ENCODE measurements at regions not wholly inside any gene's neighbourhood (a gene's known extent, or its start where the extent isn't known, plus 50 kb on each side); places are given as distances from the start of the nearest gene placed in this dataset.

GRCh38 chr11:24312464-24313238 lies 184.2 kb upstream of the LUZP2 start:
- H3K4me3 ChIP-seq: no peak overlapping the region
- 75 to 85% (median 81%) methylated on average over 2 of the region's 2 CpGs for WGBS, 4 donors

GRCh38 chr11:24321229-24321628 lies 175.6 kb upstream of the LUZP2 start:
- no peak for TF ChIP-seq POLR2A (IDR thresholded peaks at IDR 0.05)
- TF ChIP-seq, protein P1, sequence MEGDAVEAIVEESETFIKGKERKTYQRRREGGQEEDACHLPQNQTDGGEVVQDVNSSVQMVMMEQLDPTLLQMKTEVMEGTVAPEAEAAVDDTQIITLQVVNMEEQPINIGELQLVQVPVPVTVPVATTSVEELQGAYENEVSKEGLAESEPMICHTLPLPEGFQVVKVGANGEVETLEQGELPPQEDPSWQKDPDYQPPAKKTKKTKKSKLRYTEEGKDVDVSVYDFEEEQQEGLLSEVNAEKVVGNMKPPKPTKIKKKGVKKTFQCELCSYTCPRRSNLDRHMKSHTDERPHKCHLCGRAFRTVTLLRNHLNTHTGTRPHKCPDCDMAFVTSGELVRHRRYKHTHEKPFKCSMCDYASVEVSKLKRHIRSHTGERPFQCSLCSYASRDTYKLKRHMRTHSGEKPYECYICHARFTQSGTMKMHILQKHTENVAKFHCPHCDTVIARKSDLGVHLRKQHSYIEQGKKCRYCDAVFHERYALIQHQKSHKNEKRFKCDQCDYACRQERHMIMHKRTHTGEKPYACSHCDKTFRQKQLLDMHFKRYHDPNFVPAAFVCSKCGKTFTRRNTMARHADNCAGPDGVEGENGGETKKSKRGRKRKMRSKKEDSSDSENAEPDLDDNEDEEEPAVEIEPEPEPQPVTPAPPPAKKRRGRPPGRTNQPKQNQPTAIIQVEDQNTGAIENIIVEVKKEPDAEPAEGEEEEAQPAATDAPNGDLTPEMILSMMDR (IDR thresholded peaks at IDR 0.05): no peak
- no peaks in the 10 kb centered on the region for H3K9me3 ChIP-seq (replicated peaks in 1 of 3)
- DNase-seq: no peak
- H3K27ac ChIP-seq: no peak overlapping the region
- no peak overlapping the region for H3K4me3 ChIP-seq
- intact Hi-C loops (cut with DNase I): no loop called here
- H3K27me3 ChIP-seq: no peaks in the 10 kb centered on the region
- no peaks in the 10 kb centered on the region for H3K36me3 ChIP-seq (replicated peaks in 1 of 2)
- no peaks in the 10 kb centered on the region for H3K4me1 ChIP-seq (replicated peaks in 1 of 2)
- 57 to 91% (median 87%) methylated on average over 2 of the region's 2 CpGs for WGBS, 4 donors

More at GRCh38 chr11:24312464-24313238, 184.2 kb upstream of the LUZP2 start:
- no peaks in the 10 kb centered on the region for H3K36me3 ChIP-seq (replicated peaks in 1 of 2)
- no peaks in the 10 kb centered on the region for H3K27me3 ChIP-seq
- intact Hi-C loops (cut with DNase I): no loop called here
- H3K4me1 ChIP-seq (replicated peaks in 1 of 2): no peaks in the 10 kb centered on the region
- TF ChIP-seq POLR2A (IDR thresholded peaks at IDR 0.05): no peak
- TF ChIP-seq, protein P1 (IDR thresholded peaks at IDR 0.05): no peak
- DNase-seq: no peak
- H3K9me3 ChIP-seq (replicated peaks in 1 of 3): no peaks in the 10 kb centered on the region
- H3K27ac ChIP-seq: no peak overlapping the region

- H3K36me3 ChIP-seq (replicated peaks in 1 of 2): no peaks in the 10 kb centered on the region
These were observed 172.6 kb upstream of the LUZP2 start for GRCh38 chr11:24324211-24324610.

GRCh38 chr11:24344222-24344621 lies 152.6 kb upstream of the LUZP2 start:
- WGBS, 4 donors: 74 to 84% (median 81%) methylated on average over 7 of the region's 7 CpGs
- no peak for DNase-seq
- no peak overlapping the region for H3K4me3 ChIP-seq
- no peaks in the 10 kb centered on the region for H3K27me3 ChIP-seq
- H3K27ac ChIP-seq: no peak overlapping the region
- no peaks in the 10 kb centered on the region for H3K9me3 ChIP-seq (replicated peaks in 1 of 3)
- intact Hi-C loops (cut with DNase I): no loop called here
- no peaks in the 10 kb centered on the region for H3K4me1 ChIP-seq (replicated peaks in 1 of 2)
- TF ChIP-seq, protein P1 (IDR thresholded peaks at IDR 0.05): no peak
- TF ChIP-seq POLR2A (IDR thresholded peaks at IDR 0.05): no peak
- H3K36me3 ChIP-seq (replicated peaks in 1 of 2): no peaks in the 10 kb centered on the region

More at GRCh38 chr11:24324211-24324610, 172.6 kb upstream of the LUZP2 start:
- Histone ChIP-seq H3K4me3 (no peak overlapping the region), H3K27ac (no peak overlapping the region), H3K27me3 (no peaks in the 10 kb centered on the region), H3K9me3 (replicated peaks in 1 of 3) (no peaks in the 10 kb centered on the region), H3K4me1 (replicated peaks in 1 of 2) (no peaks in the 10 kb centered on the region)
- intact Hi-C loops (cut with DNase I): no loop called here
- no peak for DNase-seq
- TF ChIP-seq, protein P1 (IDR thresholded peaks at IDR 0.05): no peak
- TF ChIP-seq POLR2A (IDR thresholded peaks at IDR 0.05): no peak
